ENCODE measurements at regions not wholly inside any gene's neighbourhood (a gene's known extent, or its start where the extent isn't known, plus 50 kb on each side); places are given as distances from the start of the nearest gene placed in this dataset.

GRCh38 chr13:75935805-75936204 lies 299.7 kb downstream of the LMO7 start:
- H3K27ac ChIP-seq: no peak overlapping the region
- TF ChIP-seq, protein P1, sequence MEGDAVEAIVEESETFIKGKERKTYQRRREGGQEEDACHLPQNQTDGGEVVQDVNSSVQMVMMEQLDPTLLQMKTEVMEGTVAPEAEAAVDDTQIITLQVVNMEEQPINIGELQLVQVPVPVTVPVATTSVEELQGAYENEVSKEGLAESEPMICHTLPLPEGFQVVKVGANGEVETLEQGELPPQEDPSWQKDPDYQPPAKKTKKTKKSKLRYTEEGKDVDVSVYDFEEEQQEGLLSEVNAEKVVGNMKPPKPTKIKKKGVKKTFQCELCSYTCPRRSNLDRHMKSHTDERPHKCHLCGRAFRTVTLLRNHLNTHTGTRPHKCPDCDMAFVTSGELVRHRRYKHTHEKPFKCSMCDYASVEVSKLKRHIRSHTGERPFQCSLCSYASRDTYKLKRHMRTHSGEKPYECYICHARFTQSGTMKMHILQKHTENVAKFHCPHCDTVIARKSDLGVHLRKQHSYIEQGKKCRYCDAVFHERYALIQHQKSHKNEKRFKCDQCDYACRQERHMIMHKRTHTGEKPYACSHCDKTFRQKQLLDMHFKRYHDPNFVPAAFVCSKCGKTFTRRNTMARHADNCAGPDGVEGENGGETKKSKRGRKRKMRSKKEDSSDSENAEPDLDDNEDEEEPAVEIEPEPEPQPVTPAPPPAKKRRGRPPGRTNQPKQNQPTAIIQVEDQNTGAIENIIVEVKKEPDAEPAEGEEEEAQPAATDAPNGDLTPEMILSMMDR (conservative IDR thresholded peaks at IDR 0.05): no peak

DNA sequence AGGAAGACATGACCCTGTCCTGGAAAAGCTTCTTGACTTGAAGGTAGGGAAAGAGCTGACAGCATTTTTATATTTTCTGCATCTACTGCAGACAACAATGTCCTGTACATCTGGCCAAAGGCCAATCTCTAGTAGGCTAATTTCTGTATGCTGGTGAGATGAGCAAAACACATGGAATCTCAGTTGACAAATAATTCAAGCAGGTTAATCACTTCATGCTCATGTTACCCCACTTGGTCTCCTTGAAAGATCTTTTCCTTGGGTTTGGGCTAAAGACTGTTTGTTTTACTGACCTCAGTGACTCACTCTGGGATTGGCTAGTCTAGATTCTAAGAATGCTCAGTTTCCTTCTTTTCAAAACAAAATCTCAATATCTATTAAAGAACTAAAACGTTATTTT lies 298.8 kb downstream of the LMO7 start:
- TF ChIP-seq, protein P1 (conservative IDR thresholded peaks at IDR 0.05): no peak
- no peak overlapping the region for H3K27ac ChIP-seq

DNA sequence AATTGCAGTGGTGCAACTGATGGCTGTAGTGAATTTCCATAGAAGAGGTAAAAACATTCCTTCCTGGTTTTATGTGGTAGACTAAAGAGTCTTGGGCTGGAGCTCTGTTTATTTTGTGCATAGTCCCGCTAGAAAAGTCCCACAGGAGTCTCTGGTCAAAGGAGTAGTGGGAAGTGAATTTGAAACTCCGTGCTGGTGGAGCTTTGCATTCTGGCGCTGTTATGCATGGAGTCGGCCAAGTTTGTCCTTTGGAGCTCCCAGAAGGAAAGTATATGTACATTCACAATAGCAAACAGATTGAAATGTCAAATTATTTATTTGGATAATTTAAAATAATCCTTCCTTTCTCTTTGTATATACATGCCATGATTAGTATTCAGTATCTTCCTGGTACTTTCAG lies 296.5 kb downstream of the LMO7 start:
- no peak overlapping the region for H3K27ac ChIP-seq
- TF ChIP-seq, protein P1 (conservative IDR thresholded peaks at IDR 0.05): no peak

- TF ChIP-seq, protein P1 (conservative IDR thresholded peaks at IDR 0.05): no peak
- no peak overlapping the region for H3K27ac ChIP-seq
These were observed 295.0 kb downstream of the LMO7 start for GRCh38 chr13:75931116-75931515.

DNA sequence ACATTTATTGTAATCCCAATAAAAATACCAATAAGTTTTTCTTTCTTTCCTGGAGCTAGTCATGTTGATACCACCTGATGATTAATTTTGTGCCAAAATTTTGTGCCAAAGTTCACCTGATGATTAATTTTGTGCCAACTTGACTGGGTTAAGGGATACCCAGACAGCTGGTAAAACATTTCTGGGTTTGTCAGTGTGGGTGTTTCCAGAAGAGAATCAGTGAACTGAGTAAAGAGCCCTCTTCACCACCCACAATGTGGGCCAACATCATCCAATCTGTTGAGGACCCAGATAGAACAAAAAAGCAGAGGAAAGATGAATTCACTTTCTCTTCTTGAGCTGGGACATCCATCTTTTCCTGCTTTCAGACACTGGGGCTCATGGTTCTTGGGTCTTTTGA lies 292.9 kb downstream of the LMO7 start:
- TF ChIP-seq, protein P1 (conservative IDR thresholded peaks at IDR 0.05): no peak
- no peak overlapping the region for H3K27ac ChIP-seq

DNA sequence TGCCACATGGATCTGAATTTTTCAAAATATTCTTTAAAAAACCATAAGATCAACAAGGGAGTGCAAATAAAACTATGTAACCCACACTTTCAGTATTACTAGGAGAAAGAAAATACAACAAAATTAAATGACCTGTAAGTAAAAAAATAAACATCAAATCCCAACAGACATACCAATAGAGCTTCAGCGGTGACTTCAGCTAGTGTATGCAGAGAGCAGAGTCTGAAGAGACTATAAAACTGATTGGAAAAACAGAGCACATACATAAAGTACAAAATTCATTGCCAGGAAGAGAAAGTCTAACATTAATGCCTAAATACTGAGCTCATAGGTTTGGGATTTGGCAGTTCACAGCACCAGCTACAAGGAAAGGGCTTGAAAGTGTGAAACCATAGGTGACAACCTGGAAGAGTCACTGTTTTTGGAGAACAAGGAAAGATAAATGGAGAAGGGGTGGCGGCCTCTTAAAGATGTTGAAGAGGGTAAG lies 291.1 kb downstream of the LMO7 start:
- H3K27ac ChIP-seq: no peak overlapping the region
- TF ChIP-seq, protein P1 (conservative IDR thresholded peaks at IDR 0.05): no peak

- TF ChIP-seq, protein P1 (conservative IDR thresholded peaks at IDR 0.05): no peak
- no peak overlapping the region for H3K27ac ChIP-seq
These were observed 284.4 kb downstream of the LMO7 start for GRCh38 chr13:75920536-75920935.

Measured in VCaP (cell line).